Loucy (cell line): ENCODE measurements at regions not wholly inside any gene's neighbourhood (a gene's known extent, or its start where the extent isn't known, plus 50 kb on each side); places are given as distances from the start of the nearest gene placed in this dataset.

Source experiments
- H2AFZ ChIP-seq: fragments of 200-600 bp; sonication (generic); 2 replicates; pipeline ENCODE4 v1.6.0; 2016; ENCODE audit warnings: antibody characterized with exemption, mild to moderate bottlenecking, low read length, moderate library complexity
- H3F3A ChIP-seq: fragments of 200-600 bp; 2 replicates; pipeline ENCODE4 v1.6.0; 2016; ENCODE audit warnings: antibody characterized with exemption, low read depth, mild to moderate bottlenecking
- H3K27me3 ChIP-seq: fragments of 200-600 bp; sonication (generic); 2 replicates; pipeline ENCODE4 v1.6.1; 2014; ENCODE audit warnings: low read length, mild to moderate bottlenecking; ENCODE audit not compliant: insufficient read depth, poor library complexity, severe bottlenecking
- H3K36me3 ChIP-seq: fragments of 200-600 bp; sonication (generic); 2 replicates; pipeline ENCODE4 v1.6.1; 2016; ENCODE audit warnings: low read length; ENCODE audit not compliant: insufficient read depth
- H3K4me1 ChIP-seq: fragments of 200-600 bp; sonication (generic); 2 replicates; pipeline ENCODE4 v1.5.1; 2014; ENCODE audit warnings: low read length, mild to moderate bottlenecking; ENCODE audit not compliant: insufficient read depth, poor library complexity, severe bottlenecking
- H3K4me2 ChIP-seq: fragments of 200-600 bp; sonication (generic); 2 replicates; pipeline ENCODE4 v1.6.0; 2014; ENCODE audit warnings: antibody characterized with exemption, low read length, low read depth, mild to moderate bottlenecking; ENCODE audit not compliant: poor library complexity, severe bottlenecking
- H3K4me3 ChIP-seq: fragments of 200-600 bp; sonication (generic); 2 replicates; pipeline ENCODE4 v1.5.1; 2014; ENCODE audit warnings: low read length, mild to moderate bottlenecking, mixed read lengths; ENCODE audit not compliant: poor library complexity, severe bottlenecking
- H3K79me2 ChIP-seq: fragments of 200-600 bp; sonication (generic); 2 replicates; pipeline ENCODE4 v1.6.1; 2014; ENCODE audit warnings: low read length; ENCODE audit not compliant: insufficient read depth
- H3K9ac ChIP-seq: fragments of 200-600 bp; sonication (generic); 2 replicates; pipeline ENCODE4 v1.6.0; 2014; ENCODE audit warnings: mild to moderate bottlenecking, low read depth, low read length, moderate library complexity; ENCODE audit not compliant: poor library complexity, severe bottlenecking
- H3K9me2 ChIP-seq: fragments of 200-600 bp; sonication (generic); replicated peaks from 2 replicates; pipeline ENCODE4 v1.6.1; 2016; ENCODE audit warnings: low read depth, low read length, mixed read lengths
- H3K9me3 ChIP-seq: fragments of 200-600 bp; sonication (generic); 2 replicates; pipeline ENCODE4 v1.6.1; 2014; ENCODE audit warnings: mild to moderate bottlenecking, antibody characterized with exemption, low read length, low read depth; ENCODE audit not compliant: insufficient read depth
- H4K20me1 ChIP-seq: fragments of 200-600 bp; sonication (generic); 2 replicates; pipeline ENCODE4 v1.6.0; 2014; ENCODE audit warnings: antibody characterized with exemption, low read length, mild to moderate bottlenecking; ENCODE audit not compliant: insufficient read depth, poor library complexity, severe bottlenecking
- EZH2phosphoT487 ChIP-seq: fragments of 200-600 bp; IDR thresholded peaks from 2 replicates; pipeline ENCODE4 v1.6.1; 2018; ENCODE audit warnings: antibody characterized with exemption, mild to moderate bottlenecking, moderate library complexity, borderline replicate concordance
- TF ChIP-seq, protein P1 (sequence below): fragments of 200-600 bp; sonication (generic); conservative IDR thresholded peaks from 2 replicates; pipeline ENCODE4 v1.5.1; 2014; ENCODE audit warnings: mild to moderate bottlenecking, antibody characterized with exemption, low read length

GRCh38 chr16:82257990-82258389, 88.0 kb upstream of the MPHOSPH6 start:
- Histone ChIP-seq H3K9me2 (no peaks in the 10 kb centered on the region), H3K79me2 (no peaks in the 10 kb centered on the region), H3K9ac (no peak overlapping the region), H3K9me3 (no peaks in the 10 kb centered on the region), H3K4me3 (no peak overlapping the region), H3K4me2 (no peak overlapping the region), H4K20me1 (no peaks in the 10 kb centered on the region), H2AFZ (no peak overlapping the region), H3K27me3 (no peaks in the 10 kb centered on the region), H3K4me1 (no peaks in the 10 kb centered on the region), H3F3A (no peaks in the 10 kb centered on the region), H3K36me3 (no peaks in the 10 kb centered on the region)
- no peak for TF ChIP-seq EZH2phosphoT487

- H3K4me3 ChIP-seq, result no peak overlapping the region
- H3K79me2 ChIP-seq, result no peaks in the 10 kb centered on the region
- H3K36me3 ChIP-seq, result no peaks in the 10 kb centered on the region
- H3K9me2 ChIP-seq, result no peaks in the 10 kb centered on the region
- H2AFZ ChIP-seq, result no peak overlapping the region
- no peaks in the 10 kb centered on the region for H3K27me3 ChIP-seq
- H3K4me2 ChIP-seq, result no peak overlapping the region
- no peaks in the 10 kb centered on the region for H3K4me1 ChIP-seq
- H4K20me1 ChIP-seq, result no peaks in the 10 kb centered on the region
- no peaks in the 10 kb centered on the region for H3K9me3 ChIP-seq
- H3F3A ChIP-seq, result no peaks in the 10 kb centered on the region
- TF ChIP-seq EZH2phosphoT487, result no peak
- TF ChIP-seq, protein P1, sequence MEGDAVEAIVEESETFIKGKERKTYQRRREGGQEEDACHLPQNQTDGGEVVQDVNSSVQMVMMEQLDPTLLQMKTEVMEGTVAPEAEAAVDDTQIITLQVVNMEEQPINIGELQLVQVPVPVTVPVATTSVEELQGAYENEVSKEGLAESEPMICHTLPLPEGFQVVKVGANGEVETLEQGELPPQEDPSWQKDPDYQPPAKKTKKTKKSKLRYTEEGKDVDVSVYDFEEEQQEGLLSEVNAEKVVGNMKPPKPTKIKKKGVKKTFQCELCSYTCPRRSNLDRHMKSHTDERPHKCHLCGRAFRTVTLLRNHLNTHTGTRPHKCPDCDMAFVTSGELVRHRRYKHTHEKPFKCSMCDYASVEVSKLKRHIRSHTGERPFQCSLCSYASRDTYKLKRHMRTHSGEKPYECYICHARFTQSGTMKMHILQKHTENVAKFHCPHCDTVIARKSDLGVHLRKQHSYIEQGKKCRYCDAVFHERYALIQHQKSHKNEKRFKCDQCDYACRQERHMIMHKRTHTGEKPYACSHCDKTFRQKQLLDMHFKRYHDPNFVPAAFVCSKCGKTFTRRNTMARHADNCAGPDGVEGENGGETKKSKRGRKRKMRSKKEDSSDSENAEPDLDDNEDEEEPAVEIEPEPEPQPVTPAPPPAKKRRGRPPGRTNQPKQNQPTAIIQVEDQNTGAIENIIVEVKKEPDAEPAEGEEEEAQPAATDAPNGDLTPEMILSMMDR, result no peak
- H3K9ac ChIP-seq, result no peak overlapping the region
Observed at GRCh38 chr16:82252582-82252981, 82.6 kb upstream of the MPHOSPH6 start.

DNA sequence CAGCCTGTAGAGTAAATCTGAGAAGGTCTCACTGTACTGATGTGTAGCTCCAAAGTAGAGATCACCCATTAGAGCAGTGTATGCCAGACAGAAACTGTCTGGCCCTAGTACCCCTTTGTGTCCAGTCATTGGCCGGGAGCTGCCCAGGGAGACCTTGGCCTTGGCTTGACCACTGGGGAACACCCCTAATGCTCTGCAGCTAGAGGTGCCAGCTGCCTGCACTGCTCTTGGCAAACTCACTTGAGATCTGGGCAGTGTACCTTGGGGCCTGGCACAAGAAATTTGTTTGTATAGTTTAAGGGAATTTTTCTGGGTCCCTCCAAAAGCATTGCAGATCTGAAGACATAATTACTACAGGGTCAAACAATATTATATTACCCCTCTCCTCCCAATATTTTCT, 78.7 kb upstream of the MPHOSPH6 start:
- H3K4me1 ChIP-seq, result no peaks in the 10 kb centered on the region
- TF ChIP-seq, protein P1, result no peak
- TF ChIP-seq EZH2phosphoT487, result no peak
- H3K9ac ChIP-seq, result no peak overlapping the region
- no peaks in the 10 kb centered on the region for H3F3A ChIP-seq
- H4K20me1 ChIP-seq, result no peaks in the 10 kb centered on the region
- no peaks in the 10 kb centered on the region for H3K27me3 ChIP-seq
- no peaks in the 10 kb centered on the region for H3K79me2 ChIP-seq
- H3K4me3 ChIP-seq, result no peak overlapping the region
- no peak overlapping the region for H3K4me2 ChIP-seq
- H2AFZ ChIP-seq, result no peak overlapping the region
- H3K9me3 ChIP-seq, result no peaks in the 10 kb centered on the region
- H3K9me2 ChIP-seq, result no peaks in the 10 kb centered on the region
- H3K36me3 ChIP-seq, result no peaks in the 10 kb centered on the region

- no peaks in the 10 kb centered on the region for H3K9me3 ChIP-seq
- TF ChIP-seq, protein P1, result no peak
- TF ChIP-seq EZH2phosphoT487, result no peak
- no peaks in the 10 kb centered on the region for H3K4me1 ChIP-seq
- no peak overlapping the region for H3K4me2 ChIP-seq
- no peaks in the 10 kb centered on the region for H3K79me2 ChIP-seq
- H3K36me3 ChIP-seq, result no peaks in the 10 kb centered on the region
- no peaks in the 10 kb centered on the region for H3K9me2 ChIP-seq
- no peak overlapping the region for H3K4me3 ChIP-seq
- no peaks in the 10 kb centered on the region for H3K27me3 ChIP-seq
- no peaks in the 10 kb centered on the region for H3F3A ChIP-seq
- H2AFZ ChIP-seq, result no peak overlapping the region
- no peak overlapping the region for H3K9ac ChIP-seq
- H4K20me1 ChIP-seq, result no peaks in the 10 kb centered on the region
Observed at GRCh38 chr16:82248012-82248656, 78.1 kb upstream of the MPHOSPH6 start.
